GM23338 (cell line): ENCODE measurements at regions not wholly inside any gene's neighbourhood (a gene's known extent, or its start where the extent isn't known, plus 50 kb on each side); places are given as distances from the start of the nearest gene placed in this dataset.

Source experiments
- CTCF ChIP-seq, 2 experiments: fragments of 200-600 bp in 1 of 2; sonication (generic) in 1 of 2; conservative IDR thresholded peaks; 2 replicates each; pipeline versions ENCODE4 v1.5.1 to v1.6.1; 2016 to 2017; ENCODE audit warnings: antibody characterized with exemption in 2 of 2, low read depth in 2 of 2, mild to moderate bottlenecking in 2 of 2, moderate library complexity in 1 of 2
- POLR2AphosphoS5 ChIP-seq: IDR thresholded peaks from 2 replicates; pipeline ENCODE4 v1.6.1; 2016; ENCODE audit warnings: antibody characterized with exemption, low read depth

DNA sequence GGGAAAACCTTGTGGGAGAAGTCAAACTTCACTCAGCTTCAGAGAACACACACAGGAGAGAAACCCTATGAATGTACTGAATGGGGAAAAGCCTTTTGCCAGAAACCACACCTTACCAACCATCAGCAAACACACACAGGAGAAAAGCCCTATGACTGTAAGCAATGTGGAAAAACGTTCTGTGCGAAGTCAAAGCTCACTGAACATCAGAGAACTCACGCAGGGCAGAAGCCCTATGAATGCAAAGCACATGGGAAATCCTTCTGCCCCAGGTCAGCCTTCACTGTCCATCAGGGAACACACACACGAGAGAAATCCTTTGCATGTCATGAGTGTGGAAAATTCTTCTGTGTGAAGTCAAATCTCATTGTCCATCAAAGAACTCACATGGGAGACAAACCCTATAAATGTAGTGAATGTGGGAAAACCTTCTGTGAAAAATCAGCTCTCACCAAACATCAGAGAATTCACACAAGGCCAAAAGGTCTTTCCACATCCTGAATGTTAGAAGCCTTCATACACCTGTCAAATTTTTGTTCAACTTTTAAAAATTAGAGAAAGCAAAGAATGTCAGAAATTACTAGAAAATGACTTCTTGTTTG is 199.4 kb downstream of the SMIM20 start:
- TF ChIP-seq CTCF (conservative IDR thresholded peaks at IDR 0.05; ENCODE audit: low read depth in 2 of 2) (no peak), POLR2AphosphoS5 (no peak)
